Fibroblast of lung (primary cell): ENCODE measurements at regions not wholly inside any gene's neighbourhood (a gene's known extent, or its start where the extent isn't known, plus 50 kb on each side); places are given as distances from the start of the nearest gene placed in this dataset.

Source experiments
- CTCF ChIP-seq, 2 donors: IDR thresholded peaks in 1 of 2; conservative IDR thresholded peaks in 1 of 2; 1 replicate in 1 of 2; 2 replicates in 1 of 2; pipeline ENCODE4 v1.5.1; 2011 to 2012; ENCODE audit warnings: low read length in 2 of 2, control low read depth in 1 of 2, inconsistent platforms in 1 of 2, low read depth in 1 of 2, mild to moderate bottlenecking in 1 of 2
- EZH2 ChIP-seq: IDR thresholded peaks from 2 replicates; pipeline ENCODE4 v1.5.1; 2012; ENCODE audit warnings: low read length, control low read depth, mild to moderate bottlenecking; ENCODE audit errors: missing control alignments

- TF ChIP-seq EZH2 = no peak
- no peak for TF ChIP-seq CTCF (conservative IDR thresholded peaks at IDR 0.05 in 1 of 2, IDR thresholded peaks at IDR 0.05 in 1 of 2; ENCODE audit: low read depth in 1 of 2, low read length in 2 of 2)
Measured at GRCh38 chr4:156537286-156537685, 434.3 kb downstream of the PDGFC start.
